ENCODE measurements at regions not wholly inside any gene's neighbourhood (a gene's known extent, or its start where the extent isn't known, plus 50 kb on each side); places are given as distances from the start of the nearest gene placed in this dataset.

DNA sequence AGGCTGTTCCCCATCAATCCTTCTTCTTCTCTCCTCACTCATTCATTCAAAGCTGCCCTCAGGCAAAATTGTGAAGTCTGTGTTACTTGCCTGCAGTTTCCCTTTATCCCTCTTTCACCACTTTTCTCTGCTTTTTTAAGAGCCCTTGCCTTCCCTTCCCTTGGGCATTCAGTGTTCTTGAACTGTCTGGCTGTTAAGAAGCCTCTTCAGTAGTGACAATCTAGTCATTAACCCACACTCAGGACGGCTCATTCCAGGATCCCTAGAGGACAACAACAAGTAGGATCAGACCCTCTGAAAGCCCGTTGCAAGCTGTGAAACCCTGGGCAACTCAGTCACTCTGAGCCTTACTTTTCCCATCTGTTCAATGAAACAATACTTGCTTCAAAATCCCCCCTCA, 615.7 kb downstream of the EPHA4 start:
- TF ChIP-seq, protein P1, sequence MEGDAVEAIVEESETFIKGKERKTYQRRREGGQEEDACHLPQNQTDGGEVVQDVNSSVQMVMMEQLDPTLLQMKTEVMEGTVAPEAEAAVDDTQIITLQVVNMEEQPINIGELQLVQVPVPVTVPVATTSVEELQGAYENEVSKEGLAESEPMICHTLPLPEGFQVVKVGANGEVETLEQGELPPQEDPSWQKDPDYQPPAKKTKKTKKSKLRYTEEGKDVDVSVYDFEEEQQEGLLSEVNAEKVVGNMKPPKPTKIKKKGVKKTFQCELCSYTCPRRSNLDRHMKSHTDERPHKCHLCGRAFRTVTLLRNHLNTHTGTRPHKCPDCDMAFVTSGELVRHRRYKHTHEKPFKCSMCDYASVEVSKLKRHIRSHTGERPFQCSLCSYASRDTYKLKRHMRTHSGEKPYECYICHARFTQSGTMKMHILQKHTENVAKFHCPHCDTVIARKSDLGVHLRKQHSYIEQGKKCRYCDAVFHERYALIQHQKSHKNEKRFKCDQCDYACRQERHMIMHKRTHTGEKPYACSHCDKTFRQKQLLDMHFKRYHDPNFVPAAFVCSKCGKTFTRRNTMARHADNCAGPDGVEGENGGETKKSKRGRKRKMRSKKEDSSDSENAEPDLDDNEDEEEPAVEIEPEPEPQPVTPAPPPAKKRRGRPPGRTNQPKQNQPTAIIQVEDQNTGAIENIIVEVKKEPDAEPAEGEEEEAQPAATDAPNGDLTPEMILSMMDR (IDR thresholded peaks at IDR 0.05): no peak

DNA sequence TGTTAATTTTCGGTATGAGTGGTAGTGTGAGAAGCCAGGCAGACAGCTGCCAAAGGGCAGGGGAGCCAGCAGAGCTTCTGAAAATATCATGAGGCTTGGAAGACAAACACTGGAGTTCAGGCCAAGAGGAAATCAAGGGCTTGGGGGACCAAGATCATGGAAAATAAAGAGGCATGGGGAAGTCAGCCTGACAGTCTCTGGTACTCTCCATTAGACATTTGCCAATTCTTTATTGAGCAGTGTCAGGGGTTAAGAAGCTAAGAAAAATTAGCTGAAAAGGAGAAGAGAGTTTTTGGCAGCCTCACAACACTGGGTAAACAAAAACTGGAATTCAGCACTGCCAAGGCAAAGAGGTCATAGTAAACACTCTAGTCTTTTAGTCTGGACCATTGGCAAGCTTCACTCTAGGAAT, 612.7 kb downstream of the EPHA4 start:
- TF ChIP-seq, protein P1 (IDR thresholded peaks at IDR 0.05): no peak

DNA sequence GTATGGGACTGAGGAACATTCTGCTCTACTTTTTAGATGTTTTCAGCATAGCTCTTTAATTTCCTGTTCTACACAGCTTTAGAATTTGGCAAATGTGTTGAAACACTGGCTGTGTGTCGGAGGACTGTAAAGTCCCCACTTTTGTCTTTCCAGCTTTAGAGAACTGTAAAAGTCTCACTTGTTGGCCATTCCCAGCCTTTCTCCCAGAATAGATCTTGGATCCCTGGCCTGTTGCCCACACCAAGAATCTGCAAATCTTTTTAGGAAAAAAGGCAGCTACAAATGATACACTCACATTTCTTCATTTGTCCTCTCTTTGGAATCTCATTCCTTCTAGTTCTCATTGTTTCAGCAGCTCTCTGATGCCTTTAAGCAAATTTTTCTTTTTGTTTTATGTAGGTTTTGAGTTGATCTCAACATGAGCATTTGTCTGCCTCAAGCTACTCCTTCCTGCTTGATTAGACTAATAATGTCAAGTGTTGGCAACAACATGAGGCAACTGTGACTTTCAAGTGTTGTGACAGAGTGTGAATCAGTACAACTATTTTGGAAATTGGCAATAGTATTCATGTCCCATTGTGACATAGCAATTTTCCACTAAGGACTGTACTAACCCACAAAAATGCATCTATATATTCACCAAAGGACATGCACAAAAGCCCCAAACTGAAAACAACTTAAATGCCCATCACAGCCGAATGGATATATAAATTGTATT, 610.8 kb downstream of the EPHA4 start:
- TF ChIP-seq, protein P1 (IDR thresholded peaks at IDR 0.05): no peak

DNA sequence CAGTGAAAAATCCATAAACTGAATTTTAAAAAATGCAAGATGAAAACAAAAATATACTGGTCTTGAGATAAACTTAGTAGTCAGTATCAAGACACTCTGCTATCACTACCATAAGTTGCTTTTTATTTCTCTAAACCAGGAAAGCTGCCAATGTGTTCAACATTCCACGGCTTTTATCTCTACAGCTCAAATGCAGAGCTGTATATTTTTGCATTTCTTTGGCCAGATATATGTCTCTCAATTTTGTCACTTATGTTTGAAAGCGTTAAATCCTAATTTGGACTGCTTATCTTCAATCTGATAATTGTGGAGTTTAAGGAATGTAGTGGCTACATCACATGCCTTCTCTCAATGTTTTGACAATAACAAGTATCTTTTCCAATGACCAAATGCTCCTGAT, 609.5 kb downstream of the EPHA4 start:
- TF ChIP-seq, protein P1 (IDR thresholded peaks at IDR 0.05): no peak

DNA sequence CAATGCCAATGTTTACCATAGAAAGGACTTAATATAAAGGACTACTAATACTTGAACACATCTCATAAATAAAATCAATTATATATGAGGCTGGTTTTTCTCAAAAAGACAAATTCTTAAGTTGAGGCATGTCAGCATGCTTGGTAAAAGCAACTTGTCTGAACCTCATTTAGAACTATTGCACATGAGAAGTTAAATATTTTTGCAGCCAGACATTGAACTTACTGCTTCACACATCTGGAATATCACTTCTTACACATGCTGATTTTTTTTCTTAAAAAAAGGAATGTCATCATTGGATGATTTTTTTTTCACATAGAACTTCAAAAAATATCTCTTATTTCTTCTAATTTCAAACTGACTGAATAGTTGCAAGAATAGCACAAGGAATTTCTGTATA, 609.0 kb downstream of the EPHA4 start:
- TF ChIP-seq, protein P1 (IDR thresholded peaks at IDR 0.05): no peak

DNA sequence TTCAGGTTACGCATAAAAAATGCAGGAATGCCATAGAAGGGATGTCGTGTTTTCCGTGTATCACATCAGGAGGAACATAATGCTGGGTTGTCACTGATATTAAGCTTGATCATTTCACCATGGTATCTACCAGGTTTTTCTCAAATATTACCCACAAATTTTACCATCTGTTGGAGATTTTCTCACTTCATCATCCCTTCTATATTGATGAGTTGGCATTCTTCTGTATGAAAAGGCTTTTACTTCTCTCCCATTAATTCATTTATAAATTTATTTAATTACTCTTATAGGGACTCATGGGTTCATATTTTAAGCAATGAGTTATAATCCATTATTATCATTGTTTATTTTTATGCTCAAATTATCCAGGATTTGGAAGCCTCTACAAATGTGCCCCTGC, 608.2 kb downstream of the EPHA4 start:
- TF ChIP-seq, protein P1 (IDR thresholded peaks at IDR 0.05): no peak

DNA sequence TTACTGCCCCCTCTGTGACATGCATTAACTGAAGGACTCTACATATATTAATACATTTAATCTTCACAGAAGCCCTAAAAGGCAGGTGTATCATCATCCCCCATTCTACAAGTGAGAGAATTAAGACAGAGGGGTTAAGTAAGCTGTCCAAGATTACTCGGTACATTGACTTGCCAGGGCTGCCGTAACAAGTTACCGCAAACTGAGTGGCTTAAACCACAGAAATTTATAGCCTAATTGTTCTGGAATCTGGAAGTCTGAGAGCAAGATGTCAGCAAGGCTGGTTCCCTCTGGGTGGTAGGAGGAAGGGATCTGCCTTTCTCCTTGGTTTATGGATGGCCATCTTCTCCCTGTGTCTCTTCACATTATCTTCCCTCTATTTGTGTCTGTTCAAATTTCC, 605.5 kb downstream of the EPHA4 start:
- TF ChIP-seq, protein P1 (IDR thresholded peaks at IDR 0.05): no peak

DNA sequence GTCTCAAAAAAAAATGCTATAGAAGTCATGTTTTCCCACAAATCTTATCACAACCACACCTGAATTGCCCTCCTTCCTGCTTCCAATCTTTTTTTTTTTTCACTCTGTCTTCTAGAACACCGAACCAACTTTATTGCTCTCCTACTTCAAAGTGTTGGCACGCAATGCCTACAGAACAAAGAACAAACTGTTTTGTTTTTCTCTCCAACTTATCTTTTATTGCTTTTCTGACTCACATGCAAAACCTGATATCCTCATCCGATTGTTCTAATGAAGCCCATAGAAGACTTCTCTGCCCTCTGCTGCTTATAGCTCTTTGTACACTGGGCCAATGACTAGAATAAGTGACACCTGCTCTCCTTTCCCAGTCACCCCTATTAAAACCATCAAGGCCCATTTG, 602.8 kb downstream of the EPHA4 start:
- TF ChIP-seq, protein P1 (IDR thresholded peaks at IDR 0.05): no peak

Data from LNCAP (cell line).